Ovary (tissue), 3 donors: ENCODE measurements at regions not wholly inside any gene's neighbourhood (a gene's known extent, or its start where the extent isn't known, plus 50 kb on each side); places are given as distances from the start of the nearest gene placed in this dataset.

Experiments
- EP300 ChIP-seq: sonication (generic); formaldehyde crosslinking; IDR thresholded peaks from one replicate; pipeline ENCODE4 v1.6.1; 2017; ENCODE audit warnings: antibody characterized with exemption
- POLR2A ChIP-seq: fragments of 450-650 bp; IDR thresholded peaks from one replicate; pipeline ENCODE4 v1.6.1; 2017; ENCODE audit warnings: antibody characterized with exemption, mild to moderate bottlenecking, moderate library complexity
- TF ChIP-seq, protein P1 (sequence below), 3 donors: fragments of 450-650 bp in 2 of 3; fragments of 200-600 bp in 1 of 3; IDR thresholded peaks; one replicate each; pipeline versions ENCODE4 v1.5.1 to v1.8.0; 2016 to 2022; ENCODE audit warnings: antibody characterized with exemption in 3 of 3, mild to moderate bottlenecking in 1 of 3
- donor health status: DM: no; HTN: no; CAD: no.

GRCh38 chr4:59748433-59748832 lies 1451.7 kb upstream of the ADGRL3 start:
- TF ChIP-seq, protein P1, sequence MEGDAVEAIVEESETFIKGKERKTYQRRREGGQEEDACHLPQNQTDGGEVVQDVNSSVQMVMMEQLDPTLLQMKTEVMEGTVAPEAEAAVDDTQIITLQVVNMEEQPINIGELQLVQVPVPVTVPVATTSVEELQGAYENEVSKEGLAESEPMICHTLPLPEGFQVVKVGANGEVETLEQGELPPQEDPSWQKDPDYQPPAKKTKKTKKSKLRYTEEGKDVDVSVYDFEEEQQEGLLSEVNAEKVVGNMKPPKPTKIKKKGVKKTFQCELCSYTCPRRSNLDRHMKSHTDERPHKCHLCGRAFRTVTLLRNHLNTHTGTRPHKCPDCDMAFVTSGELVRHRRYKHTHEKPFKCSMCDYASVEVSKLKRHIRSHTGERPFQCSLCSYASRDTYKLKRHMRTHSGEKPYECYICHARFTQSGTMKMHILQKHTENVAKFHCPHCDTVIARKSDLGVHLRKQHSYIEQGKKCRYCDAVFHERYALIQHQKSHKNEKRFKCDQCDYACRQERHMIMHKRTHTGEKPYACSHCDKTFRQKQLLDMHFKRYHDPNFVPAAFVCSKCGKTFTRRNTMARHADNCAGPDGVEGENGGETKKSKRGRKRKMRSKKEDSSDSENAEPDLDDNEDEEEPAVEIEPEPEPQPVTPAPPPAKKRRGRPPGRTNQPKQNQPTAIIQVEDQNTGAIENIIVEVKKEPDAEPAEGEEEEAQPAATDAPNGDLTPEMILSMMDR (IDR thresholded peaks at IDR 0.05): no peak
- TF ChIP-seq POLR2A (no peak), EP300 (no peak)
